GM23248 (cell line): ENCODE measurements at regions not wholly inside any gene's neighbourhood (a gene's known extent, or its start where the extent isn't known, plus 50 kb on each side); places are given as distances from the start of the nearest gene placed in this dataset.

ENCODE experiments used
- DNase-seq: peaks from one replicate; pipeline ENCODE4 v3.0.0-alpha.2; 2015
- H2AFZ ChIP-seq: fragments of 200-600 bp; sonication (generic); 2 replicates; pipeline ENCODE4 v1.6.1; 2016; ENCODE audit warnings: antibody characterized with exemption
- H3F3A ChIP-seq: fragments of 200-600 bp; sonication (generic); 2 replicates; pipeline ENCODE4 v1.6.1; 2016; ENCODE audit warnings: mild to moderate bottlenecking, antibody characterized with exemption, mixed run types; ENCODE audit not compliant: insufficient read depth
- H3K27ac ChIP-seq: fragments of 200-600 bp; sonication (generic); 2 replicates; pipeline ENCODE4 v1.5.1; 2016; ENCODE audit warnings: mild to moderate bottlenecking
- H3K27me3 ChIP-seq: fragments of 200-600 bp; sonication (generic); replicated peaks from 2 replicates; pipeline ENCODE4 v1.6.1; 2016; ENCODE audit warnings: mild to moderate bottlenecking; ENCODE audit not compliant: insufficient read depth
- H3K36me3 ChIP-seq: fragments of 200-600 bp; sonication (generic); 2 replicates; pipeline ENCODE4 v1.6.1; 2016; ENCODE audit warnings: low read depth, mild to moderate bottlenecking
- H3K4me1 ChIP-seq: fragments of 200-600 bp; sonication (generic); 2 replicates; pipeline ENCODE4 v1.6.1; 2016; ENCODE audit warnings: mild to moderate bottlenecking; ENCODE audit not compliant: insufficient read depth
- H3K4me2 ChIP-seq: fragments of 200-600 bp; sonication (generic); one replicate; pipeline ENCODE4 v1.6.1; 2016; ENCODE audit warnings: mild to moderate bottlenecking; ENCODE audit not compliant: unreplicated experiment
- H3K4me3 ChIP-seq: fragments of 200-600 bp; sonication (generic); 2 replicates; pipeline ENCODE4 v1.5.1; 2016; ENCODE audit warnings: mild to moderate bottlenecking
- H3K79me2 ChIP-seq: fragments of 200-600 bp; sonication (generic); 2 replicates; pipeline ENCODE4 v1.6.1; 2016; ENCODE audit warnings: mild to moderate bottlenecking; ENCODE audit not compliant: insufficient read depth
- H3K9ac ChIP-seq: fragments of 200-600 bp; sonication (generic); 2 replicates; pipeline ENCODE4 v1.6.1; 2016; ENCODE audit warnings: mild to moderate bottlenecking
- H3K9me2 ChIP-seq: fragments of 200-600 bp; sonication (generic); 2 replicates; pipeline ENCODE4 v1.6.1; 2016; ENCODE audit warnings: mixed run types, mild to moderate bottlenecking, moderate library complexity; ENCODE audit not compliant: insufficient read depth
- H3K9me3 ChIP-seq: fragments of 200-600 bp; sonication (generic); one replicate; pipeline ENCODE4 v1.6.1; 2017; ENCODE audit warnings: low read depth
- H4K20me1 ChIP-seq: fragments of 200-600 bp; sonication (generic); 2 replicates; pipeline ENCODE4 v1.6.0; 2016; ENCODE audit not compliant: insufficient read depth
- EZH2 ChIP-seq: fragments of 200-600 bp; sonication (generic); IDR thresholded peaks from 2 replicates; pipeline ENCODE4 v1.6.1; 2018; ENCODE audit warnings: antibody characterized with exemption, mild to moderate bottlenecking; ENCODE audit not compliant: insufficient read depth, poor library complexity, severe bottlenecking
- EZH2phosphoT487 ChIP-seq: fragments of 200-600 bp; sonication (generic); IDR thresholded peaks from 2 replicates; pipeline ENCODE4 v1.6.1; 2018; ENCODE audit warnings: antibody characterized with exemption, moderate library complexity, mild to moderate bottlenecking, low read depth; ENCODE audit not compliant: insufficient read depth
- WGBS, 2 experiments: methylation state at CpG; one replicate each; pipeline ENCODE4 v1.1.6; 2015 to 2017; ENCODE audit warnings: low lambda C conversion rate in 2 of 2, low coverage in 1 of 2; ENCODE audit errors: missing lambda C conversion rate in 2 of 2; 5-methylcytosine and 5-hydroxymethylcytosine counted together
- in situ Hi-C: fragments of 300-500 bp; cut with MboI; formaldehyde crosslinking; loops from 2 replicates; pipeline ENCODE4 v1.15.0; 2020

- in situ Hi-C loops, result no loop called here
- no peak overlapping the region for H3K4me2 ChIP-seq
- no peak overlapping the region for H3K9ac ChIP-seq
- TF ChIP-seq EZH2phosphoT487 (no peak), EZH2 (no peak)
- DNase-seq, result no peak
- H3K79me2 ChIP-seq, result no peaks in the 10 kb centered on the region
- H3K27ac ChIP-seq, result no peak overlapping the region
- H3K27me3 ChIP-seq, result no peaks in the 10 kb centered on the region
- no peak overlapping the region for H3K4me3 ChIP-seq
- H3K9me3 ChIP-seq, result no peaks in the 10 kb centered on the region
- H4K20me1 ChIP-seq, result no peaks in the 10 kb centered on the region
- no peaks in the 10 kb centered on the region for H3K9me2 ChIP-seq
- WGBS, 2 experiments, result 70 to 74% methylated on average over 10 of the region's 10 CpGs
- H3K4me1 ChIP-seq, result no peaks in the 10 kb centered on the region
- H2AFZ ChIP-seq, result no peak overlapping the region
- no peaks in the 10 kb centered on the region for H3F3A ChIP-seq
- H3K36me3 ChIP-seq, result no peaks in the 10 kb centered on the region
These were observed 110.8 kb upstream of the ATL2 start for GRCh38 chr2:38487852-38488251.

GRCh38 chr2:38486213-38487026 is 109.3 kb upstream of the ATL2 start:
- no peak for TF ChIP-seq EZH2phosphoT487
- TF ChIP-seq EZH2, result no peak
- in situ Hi-C loops, result no loop called here
- no peak overlapping the region for H3K9ac ChIP-seq
- 60 to 65% methylated on average over 11 of the region's 11 CpGs for WGBS, 2 experiments
- no peaks in the 10 kb centered on the region for H3F3A ChIP-seq
- no peak overlapping the region for H3K27ac ChIP-seq
- no peaks in the 10 kb centered on the region for H3K27me3 ChIP-seq
- H3K9me2 ChIP-seq, result no peaks in the 10 kb centered on the region
- no peaks in the 10 kb centered on the region for H3K79me2 ChIP-seq
- H3K4me2 ChIP-seq, result no peak overlapping the region
- no peaks in the 10 kb centered on the region for H3K36me3 ChIP-seq
- no peak for DNase-seq
- no peaks in the 10 kb centered on the region for H3K9me3 ChIP-seq
- H4K20me1 ChIP-seq, result no peaks in the 10 kb centered on the region
- H3K4me1 ChIP-seq, result no peaks in the 10 kb centered on the region
- no peak overlapping the region for H2AFZ ChIP-seq
- H3K4me3 ChIP-seq, result no peak overlapping the region

GRCh38 chr2:38485734-38486133 is 108.7 kb upstream of the ATL2 start:
- Histone ChIP-seq H3K4me1 (no peaks in the 10 kb centered on the region), H3K79me2 (no peaks in the 10 kb centered on the region), H3K9me3 (no peaks in the 10 kb centered on the region), H4K20me1 (no peaks in the 10 kb centered on the region), H3K9me2 (no peaks in the 10 kb centered on the region), H3F3A (no peaks in the 10 kb centered on the region), H3K27ac (no peak overlapping the region), H3K4me2 (no peak overlapping the region), H3K4me3 (no peak overlapping the region), H3K27me3 (0 out of 2 replicates have a peak, but pooled peaks cover 2% of the 10 kb centered on the region), H3K36me3 (no peaks in the 10 kb centered on the region), H2AFZ (no peak overlapping the region), H3K9ac (no peak overlapping the region)
- in situ Hi-C loops, result no loop called here
- DNase-seq, result no peak
- TF ChIP-seq EZH2 (no peak), EZH2phosphoT487 (no peak)
- 84 to 86% methylated on average over 3 of the region's 3 CpGs for WGBS, 2 experiments

GRCh38 chr2:38484957-38485356 is 107.9 kb upstream of the ATL2 start:
- in situ Hi-C loops, result no loop called here
- H3K27me3 ChIP-seq, result 0 out of 2 replicates have a peak, but pooled peaks cover 6% of the 10 kb centered on the region
- H3K9me2 ChIP-seq, result no peaks in the 10 kb centered on the region

More at GRCh38 chr2:38484957-38485356, 107.9 kb upstream of the ATL2 start:
- Histone ChIP-seq H3K4me3 (no peak overlapping the region), H3K79me2 (no peaks in the 10 kb centered on the region), H3K36me3 (no peaks in the 10 kb centered on the region), H2AFZ (no peak overlapping the region), H3F3A (no peaks in the 10 kb centered on the region), H3K4me1 (no peaks in the 10 kb centered on the region), H3K9ac (no peak overlapping the region), H4K20me1 (no peaks in the 10 kb centered on the region), H3K4me2 (no peak overlapping the region), H3K27ac (no peak overlapping the region), H3K9me3 (no peaks in the 10 kb centered on the region)
- no peak for DNase-seq
- TF ChIP-seq EZH2phosphoT487 (no peak), EZH2 (no peak)
- WGBS, 2 experiments, result 62% methylated on average over 5 of the region's 5 CpGs
